ENCODE measurements at regions not wholly inside any gene's neighbourhood (a gene's known extent, or its start where the extent isn't known, plus 50 kb on each side); places are given as distances from the start of the nearest gene placed in this dataset.
A peak's percentile ranks its signal among the peaks of the same experiment; 100 is the strongest.

- H3K79me2 ChIP-seq (ENCODE audit: control insufficient read depth in 1 of 2, insufficient read depth in 2 of 2, low read length in 2 of 2): no peaks in the 10 kb centered on the region
- CTCF ChIA-PET (ENCODE audit: partially characterized antibody): no interaction called here
- FAIRE-seq (no peak), DNase-seq (ENCODE audit: low read depth in 1 of 2, low spot score in 2 of 2) (no peak)
- no peak overlapping the region for H2BK20ac ChIP-seq (ENCODE audit: low read length)
- no peaks in the 10 kb centered on the region for H3K23me2 ChIP-seq (ENCODE audit: low read depth, low read length)
- no peak overlapping the region for H3K4ac ChIP-seq (replicated peaks; ENCODE audit: insufficient read length, low read depth, low read length)
- H3K79me1 ChIP-seq (ENCODE audit: low read depth, low read length): no peaks in the 10 kb centered on the region
- H4K5ac ChIP-seq (ENCODE audit: insufficient read length, low read depth, low read length): no peak overlapping the region
- H2BK15ac ChIP-seq (ENCODE audit: low read length): no peak overlapping the region
- no peak overlapping the region for H3K56ac ChIP-seq (replicated peaks; ENCODE audit: insufficient read length, low read depth, low read length)
- no peak overlapping the region for H2BK5ac ChIP-seq (ENCODE audit: low read depth, low read length)
- H3K23ac ChIP-seq (ENCODE audit: insufficient read length): no peak overlapping the region
- H2AK5ac ChIP-seq (ENCODE audit: low read depth, low read length): no peak overlapping the region
- H3K9me3 ChIP-seq (ENCODE audit: insufficient read depth in 2 of 2, low read depth in 1 of 2, low read length in 1 of 2): no peaks in the 10 kb centered on the region
- H3K4me3 ChIP-seq (ENCODE audit: extremely low read depth in 1 of 4, insufficient read depth in 2 of 4, low read depth in 3 of 4, low read length in 4 of 4): no peak overlapping the region
- H2BK12ac ChIP-seq (ENCODE audit: low read depth, low read length): no peak overlapping the region
- H4K20me1 ChIP-seq (replicated peaks in 1 of 2; ENCODE audit: control insufficient read depth in 1 of 2, insufficient read depth in 2 of 2, low read length in 2 of 2): no peaks in the 10 kb centered on the region
- no peaks in the 10 kb centered on the region for H3K27me3 ChIP-seq (replicated peaks in 1 of 4; ENCODE audit: control insufficient read depth in 3 of 4, extremely low read depth in 1 of 4, insufficient read depth in 3 of 4, low read length in 3 of 4)
- H2BK120ac ChIP-seq (replicated peaks; ENCODE audit: low read depth, low read length): no peak overlapping the region
- no peak overlapping the region for H3K4me2 ChIP-seq (ENCODE audit: insufficient read depth in 1 of 2, low read depth in 2 of 2, low read length in 2 of 2)
- H4K8ac ChIP-seq (ENCODE audit: extremely low read depth, insufficient read depth, low read length): no peak overlapping the region
- H2AFZ ChIP-seq (ENCODE audit: low read length): no peak overlapping the region
- POLR2A ChIA-PET (ENCODE audit: partially characterized antibody): no interaction called here
- H4K91ac ChIP-seq (replicated peaks; ENCODE audit: insufficient read length, low read length): no peak overlapping the region
- no peak overlapping the region for H3K27ac ChIP-seq (ENCODE audit: low read depth, low read length)
- WGBS, 2 experiments (ENCODE audit: extremely low coverage in 1 of 2, insufficient coverage in 1 of 2, insufficient read length in 1 of 2, insufficient replicate concordance in 2 of 2, low coverage in 1 of 2, low lambda C conversion rate in 2 of 2, missing lambda C conversion rate in 1 of 2): 97% methylated on average over 2 of the region's 2 CpGs; no CpG with 5 or more reads in 1 of the 2 experiments
- no peak overlapping the region for H3K14ac ChIP-seq (ENCODE audit: insufficient read length)
- TF ChIP-seq CHD1 (IDR thresholded peaks at IDR 0.05; ENCODE audit: low read depth, low read length) (no peak), CEBPB (IDR thresholded peaks at IDR 0.05; ENCODE audit: low read depth, low read length) (no peak), NANOG (IDR thresholded peaks at IDR 0.05; ENCODE audit: insufficient read depth, low read depth, low read length, poor library complexity, severe bottlenecking) (no peak), TEAD4 (IDR thresholded peaks at IDR 0.05; ENCODE audit: low read depth, low read length) (no peak), BRCA1 (IDR thresholded peaks at IDR 0.05; ENCODE audit: low read depth, low read length) (no peak), RXRA (IDR thresholded peaks at IDR 0.05; ENCODE audit: insufficient read depth, low read depth, low read length) (no peak), CTCF (IDR thresholded peaks at IDR 0.05; ENCODE audit: control extremely low read depth in 1 of 3, insufficient read depth in 1 of 3, low read depth in 1 of 3, low read length in 3 of 3) (peak in 1 of 3 experiments; percentile 11; a peak in 1 of 4 replicates), SAP30 (IDR thresholded peaks at IDR 0.05; ENCODE audit: insufficient read depth, insufficient replicate concordance, low read length) (no peak), RAD21 (IDR thresholded peaks at IDR 0.05 in 1 of 2, conservative IDR thresholded peaks at IDR 0.05 in 1 of 2; ENCODE audit: low read depth in 2 of 2, low read length in 2 of 2) (peak; percentile 49 to 60), SUZ12 (IDR thresholded peaks at IDR 0.05; ENCODE audit: low read length) (no peak)
- H3K18ac ChIP-seq (ENCODE audit: extremely low read depth, low read length): no peak overlapping the region
- H3K9ac ChIP-seq (replicated peaks in 1 of 4; ENCODE audit: extremely low read depth in 1 of 4, low read depth in 3 of 4, low read length in 3 of 4): no peak overlapping the region
- no peaks in the 10 kb centered on the region for H3K4me1 ChIP-seq (replicated peaks in 1 of 4; ENCODE audit: control insufficient read depth in 3 of 4, insufficient read depth in 4 of 4, low read length in 3 of 4)
- H3K36me3 ChIP-seq (ENCODE audit: control insufficient read depth in 2 of 4, insufficient read depth in 4 of 4, low read length in 3 of 4): no peaks in the 10 kb centered on the region
Measured at GRCh38 chr13:74796157-74796556, 662.0 kb upstream of the KLF12 start.
